Spleen (tissue), 11 donors: ENCODE measurements at regions not wholly inside any gene's neighbourhood (a gene's known extent, or its start where the extent isn't known, plus 50 kb on each side); places are given as distances from the start of the nearest gene placed in this dataset.

Source experiments
- DNase-seq: peaks from one replicate; pipeline ENCODE4 v3.0.0-alpha.2; 2020
- H3K27ac ChIP-seq, 8 donors: fragments of 200-600 bp; sonication (generic) in 7 of 8; 1 replicate in 4 of 8; 2 replicates in 4 of 8; pipeline versions ENCODE4 v1.5.0 to v1.8.0; 2016 to 2021; ENCODE audit warnings: inconsistent platforms in 4 of 8, mild to moderate bottlenecking in 4 of 8, moderate library complexity in 1 of 8
- H3K27me3 ChIP-seq, 7 donors: fragments of 200-600 bp; sonication (generic) in 6 of 7; replicated peaks in 1 of 7; 1 replicate in 4 of 7; 2 replicates in 3 of 7; pipeline versions ENCODE4 v1.5.0 to v1.8.0; 2016 to 2021; ENCODE audit warnings: inconsistent platforms in 3 of 7, mild to moderate bottlenecking in 1 of 7
- H3K36me3 ChIP-seq, 6 donors: fragments of 200-600 bp; sonication (generic) in 5 of 6; 1 replicate in 4 of 6; 2 replicates in 2 of 6; pipeline versions ENCODE4 v1.5.0 to v1.8.0; 2016 to 2021; ENCODE audit warnings: inconsistent platforms in 2 of 6
- H3K4me1 ChIP-seq, 6 donors: fragments of 200-600 bp; sonication (generic) in 5 of 6; 1 replicate in 3 of 6; 2 replicates in 3 of 6; pipeline versions ENCODE4 v1.5.0 to v1.8.0; 2016 to 2021; ENCODE audit warnings: inconsistent platforms in 3 of 6
- H3K4me3 ChIP-seq, 8 donors: fragments of 200-600 bp; sonication (generic) in 7 of 8; 1 replicate in 4 of 8; 2 replicates in 4 of 8; pipeline versions ENCODE4 v1.5.0 to v1.8.0; 2016 to 2021; ENCODE audit warnings: inconsistent platforms in 4 of 8, mild to moderate bottlenecking in 4 of 8, moderate library complexity in 2 of 8
- H3K9me3 ChIP-seq, 8 donors: fragments of 200-600 bp; sonication (generic) in 7 of 8; 1 replicate in 4 of 8; 2 replicates in 4 of 8; pipeline versions ENCODE4 v1.5.0 to v1.8.0; 2016 to 2021; ENCODE audit warnings: inconsistent platforms in 4 of 8
- CTCF ChIP-seq, 11 experiments: fragments of 200-600 bp in 7 of 11; fragments of 450-650 bp in 4 of 11; sonication (generic) in 4 of 11; IDR thresholded peaks in 8 of 11; conservative IDR thresholded peaks in 3 of 11; 1 replicate in 7 of 11; 2 replicates in 4 of 11; pipeline versions ENCODE4 v1.4.0 to v1.8.0; 2016 to 2021; ENCODE audit warnings: antibody characterized with exemption in 11 of 11, inconsistent platforms in 4 of 11, mild to moderate bottlenecking in 1 of 11
- POLR2A ChIP-seq, 3 donors: fragments of 450-650 bp; IDR thresholded peaks; one replicate each; pipeline ENCODE4 v1.5.1; 2017; ENCODE audit warnings: antibody characterized with exemption in 3 of 3, mild to moderate bottlenecking in 1 of 3
- POLR2AphosphoS5 ChIP-seq, 3 donors: sonication (generic); formaldehyde crosslinking; IDR thresholded peaks; one replicate each; pipeline ENCODE4 v1.5.1; 2017; ENCODE audit warnings: antibody characterized with exemption in 3 of 3
- WGBS, 5 donors: extraction: QIAGEN DNeasy Blood & Tissue Kit in 3 of 5; methylation state at CpG; one replicate each; pipeline versions ENCODE4 v1.1.5 to v1.1.7; 2013 to 2018; 5-methylcytosine and 5-hydroxymethylcytosine counted together
- intact Hi-C: fragments of 100-400 bp; cut with DNase I; formaldehyde crosslinking; loops from one replicate; pipeline ENCODE4 v1.15.0; 2023; ENCODE audit warnings: low total_unique reads
- donor health status: healthy with polysubstance abuse.
- donor health status: DM: no; HTN: no; CAD: no; lungs with moderate emphysema.
- donor health status: DM: no; HTN: no; CAD: no.
- donor health status: Bipolar disorder and iron deficiency.
- donor health status: healthy.
- donor health status: DM: no; HTN: no; CAD: no.
- donor health status: DM: yes; HTN: yes; CAD: no.

- 51 to 75% (median 62%) methylated on average over 7 of the region's 7 CpGs for whole genome bisulfite sequencing, 5 donors
- Histone ChIP-seq H3K4me1 (peaks cover 0 to 46% (median 24%) of the 10 kb centered on the region in 6 donors), H3K4me3 (no peak overlapping the region), H3K36me3 (no peaks in the 10 kb centered on the region), H3K27ac (no peak overlapping the region), H3K9me3 (no peaks in the 10 kb centered on the region), H3K27me3 (peaks cover 0 to 5% (median 0%) of the 10 kb centered on the region in 7 donors)
- intact Hi-C loops: no loop called here
- DNase-seq: no peak
- TF ChIP-seq CTCF (IDR thresholded peaks at IDR 0.05 in 8 of 11, conservative IDR thresholded peaks at IDR 0.05 in 3 of 11) (no peak), POLR2A (IDR thresholded peaks at IDR 0.05) (no peak), POLR2AphosphoS5 (IDR thresholded peaks at IDR 0.05) (no peak)
These were observed 72.1 kb upstream of the MAP4K4 start for GRCh38 chr2:101625387-101625786.

GRCh38 chr2:101624706-101625332, 72.7 kb upstream of the MAP4K4 start:
- WGBS, 5 donors: 74 to 84% (median 82%) methylated on average over 14 of the region's 14 CpGs
- Histone ChIP-seq H3K9me3 (no peaks in the 10 kb centered on the region), H3K27ac (no peak overlapping the region), H3K36me3 (no peaks in the 10 kb centered on the region), H3K4me3 (no peak overlapping the region), H3K4me1 (peaks cover 0 to 46% (median 24%) of the 10 kb centered on the region in 6 donors), H3K27me3 (peaks cover 0 to 5% (median 0%) of the 10 kb centered on the region in 7 donors)
- no peak for DNase-seq
- TF ChIP-seq POLR2AphosphoS5 (IDR thresholded peaks at IDR 0.05) (no peak), POLR2A (IDR thresholded peaks at IDR 0.05) (no peak), CTCF (IDR thresholded peaks at IDR 0.05 in 8 of 11, conservative IDR thresholded peaks at IDR 0.05 in 3 of 11) (no peak)
- intact Hi-C loops: no loop called here

GRCh38 chr2:101623031-101623521, 74.4 kb upstream of the MAP4K4 start:
- no peak for DNase-seq
- 11 to 29% (median 23%) methylated on average over 5 of the region's 5 CpGs for WGBS, 5 donors
- H3K36me3 ChIP-seq: no peaks in the 10 kb centered on the region
- peak overlapping the region in 1 of 8 donors; percentile 32 for H3K4me3 ChIP-seq
- H3K27ac ChIP-seq: peak overlapping the region in 5 of 8 donors; percentile 16 to 50 (median 32)
- intact Hi-C loops: no loop called here
- no peaks in the 10 kb centered on the region for H3K27me3 ChIP-seq
- H3K9me3 ChIP-seq: no peaks in the 10 kb centered on the region
- TF ChIP-seq POLR2A (IDR thresholded peaks at IDR 0.05) (no peak), POLR2AphosphoS5 (IDR thresholded peaks at IDR 0.05) (no peak), CTCF (IDR thresholded peaks at IDR 0.05 in 8 of 11, conservative IDR thresholded peaks at IDR 0.05 in 3 of 11) (no peak)
- peaks cover 0 to 64% (median 33%) of the 10 kb centered on the region in 6 donors for H3K4me1 ChIP-seq

- Histone ChIP-seq H3K27me3 (peaks cover 0 to under 1% (median 0%) of the 10 kb centered on the region in 7 donors), H3K4me1 (peaks cover 0 to 65% (median 33%) of the 10 kb centered on the region in 6 donors), H3K4me3 (peak overlapping the region in 1 of 8 donors; percentile 32), H3K27ac (peak overlapping the region in 5 of 8 donors; percentile 16 to 50 (median 32)), H3K36me3 (no peaks in the 10 kb centered on the region), H3K9me3 (no peaks in the 10 kb centered on the region)
- WGBS, 5 donors: 62 to 74% (median 64%) methylated on average over 16 of the region's 16 CpGs
- TF ChIP-seq CTCF (IDR thresholded peaks at IDR 0.05 in 8 of 11, conservative IDR thresholded peaks at IDR 0.05 in 3 of 11) (no peak), POLR2AphosphoS5 (IDR thresholded peaks at IDR 0.05) (no peak), POLR2A (IDR thresholded peaks at IDR 0.05) (no peak)
- intact Hi-C loops: no loop called here
- no peak for DNase-seq
These were observed 75.1 kb upstream of the MAP4K4 start for GRCh38 chr2:101622210-101623030.
